ENCODE measurements at regions not wholly inside any gene's neighbourhood (a gene's known extent, or its start where the extent isn't known, plus 50 kb on each side); places are given as distances from the start of the nearest gene placed in this dataset.

DNA sequence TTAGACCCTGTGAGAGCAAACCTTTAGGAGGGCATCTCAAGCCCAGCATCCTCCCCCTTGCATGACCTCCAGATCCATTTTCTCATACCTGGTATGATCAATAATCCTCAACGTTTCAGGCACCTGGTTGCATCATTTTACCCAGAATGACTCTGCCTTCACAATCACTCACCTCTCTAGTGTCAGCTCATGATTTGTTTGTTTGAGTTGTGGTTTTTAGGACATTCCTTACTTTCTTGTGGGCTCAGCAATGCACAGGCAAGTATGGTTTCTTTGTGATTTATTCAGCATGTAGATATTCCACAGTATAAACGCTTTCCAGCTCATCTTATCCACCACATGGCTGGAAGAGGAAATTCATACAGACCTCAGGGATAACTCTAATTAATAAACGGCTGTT lies 93.6 kb upstream of the CPEB2 start:
- H3K27ac ChIP-seq (ENCODE audit: extremely low read depth, low read depth, low read length) = no peak overlapping the region
- H3K4me3 ChIP-seq (ENCODE audit: low read depth, low read length) = no peak overlapping the region
- H3K36me3 ChIP-seq (ENCODE audit: control insufficient read depth in 2 of 2, insufficient read depth in 1 of 2, low read length in 2 of 2) = no peaks in the 10 kb centered on the region
- ChIA-PET POLR2A (no interaction called here), CTCF (interaction anchor here (0.6 kb wide), 1 partner anchor 526 kb away, joined by 3 read pairs; no protein-coding TSS in a partner anchor)
- H3K4me1 ChIP-seq (ENCODE audit: control insufficient read depth, insufficient read depth, low read length) = no peaks in the 10 kb centered on the region; the same call in 1 of the 2 replicates
- H3K9me3 ChIP-seq (ENCODE audit: control insufficient read depth, insufficient read depth, low read depth, low read length) = no peaks in the 10 kb centered on the region
- TF ChIP-seq ZNF292 (tag by site-specific recombination; IDR thresholded peaks at IDR 0.05; ENCODE audit: borderline replicate concordance, low read depth) (no peak), KLF1 (tag by site-specific recombination; IDR thresholded peaks at IDR 0.05) (no peak), ZFHX2 (tag by site-specific recombination; conservative IDR thresholded peaks at IDR 0.05) (no peak), SETDB1 (IDR thresholded peaks at IDR 0.05; ENCODE audit: insufficient read length, low read length) (no peak), ZNF837 (tag by site-specific recombination; IDR thresholded peaks at IDR 0.05) (no peak), ZNF514 (tag by site-specific recombination; IDR thresholded peaks at IDR 0.05) (no peak), ZNF121 (tag by site-specific recombination; IDR thresholded peaks at IDR 0.05) (no peak), ZNF610 (tag by site-specific recombination; IDR thresholded peaks at IDR 0.05; ENCODE audit: borderline replicate concordance) (no peak), MEIS1 (CRISPR knock-in tag; IDR thresholded peaks at IDR 0.05; ENCODE audit: borderline replicate concordance) (no peak), HOXA7 (CRISPR knock-in tag; IDR thresholded peaks at IDR 0.05; ENCODE audit: borderline replicate concordance) (no peak), ZNF169 (tag by site-specific recombination; IDR thresholded peaks at IDR 0.05) (no peak), SALL2 (tag by site-specific recombination; IDR thresholded peaks at IDR 0.05; ENCODE audit: borderline replicate concordance) (no peak), ZNF664 (tag by site-specific recombination; IDR thresholded peaks at IDR 0.05) (no peak), ZNF747 (tag by site-specific recombination; IDR thresholded peaks at IDR 0.05) (no peak), ZNF48 (tag by site-specific recombination; IDR thresholded peaks at IDR 0.05) (no peak)
- TF ChIP-seq, protein P1, sequence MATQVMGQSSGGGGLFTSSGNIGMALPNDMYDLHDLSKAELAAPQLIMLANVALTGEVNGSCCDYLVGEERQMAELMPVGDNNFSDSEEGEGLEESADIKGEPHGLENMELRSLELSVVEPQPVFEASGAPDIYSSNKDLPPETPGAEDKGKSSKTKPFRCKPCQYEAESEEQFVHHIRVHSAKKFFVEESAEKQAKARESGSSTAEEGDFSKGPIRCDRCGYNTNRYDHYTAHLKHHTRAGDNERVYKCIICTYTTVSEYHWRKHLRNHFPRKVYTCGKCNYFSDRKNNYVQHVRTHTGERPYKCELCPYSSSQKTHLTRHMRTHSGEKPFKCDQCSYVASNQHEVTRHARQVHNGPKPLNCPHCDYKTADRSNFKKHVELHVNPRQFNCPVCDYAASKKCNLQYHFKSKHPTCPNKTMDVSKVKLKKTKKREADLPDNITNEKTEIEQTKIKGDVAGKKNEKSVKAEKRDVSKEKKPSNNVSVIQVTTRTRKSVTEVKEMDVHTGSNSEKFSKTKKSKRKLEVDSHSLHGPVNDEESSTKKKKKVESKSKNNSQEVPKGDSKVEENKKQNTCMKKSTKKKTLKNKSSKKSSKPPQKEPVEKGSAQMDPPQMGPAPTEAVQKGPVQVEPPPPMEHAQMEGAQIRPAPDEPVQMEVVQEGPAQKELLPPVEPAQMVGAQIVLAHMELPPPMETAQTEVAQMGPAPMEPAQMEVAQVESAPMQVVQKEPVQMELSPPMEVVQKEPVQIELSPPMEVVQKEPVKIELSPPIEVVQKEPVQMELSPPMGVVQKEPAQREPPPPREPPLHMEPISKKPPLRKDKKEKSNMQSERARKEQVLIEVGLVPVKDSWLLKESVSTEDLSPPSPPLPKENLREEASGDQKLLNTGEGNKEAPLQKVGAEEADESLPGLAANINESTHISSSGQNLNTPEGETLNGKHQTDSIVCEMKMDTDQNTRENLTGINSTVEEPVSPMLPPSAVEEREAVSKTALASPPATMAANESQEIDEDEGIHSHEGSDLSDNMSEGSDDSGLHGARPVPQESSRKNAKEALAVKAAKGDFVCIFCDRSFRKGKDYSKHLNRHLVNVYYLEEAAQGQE (tag by site-specific recombination; IDR thresholded peaks at IDR 0.05) = no peak

DNA sequence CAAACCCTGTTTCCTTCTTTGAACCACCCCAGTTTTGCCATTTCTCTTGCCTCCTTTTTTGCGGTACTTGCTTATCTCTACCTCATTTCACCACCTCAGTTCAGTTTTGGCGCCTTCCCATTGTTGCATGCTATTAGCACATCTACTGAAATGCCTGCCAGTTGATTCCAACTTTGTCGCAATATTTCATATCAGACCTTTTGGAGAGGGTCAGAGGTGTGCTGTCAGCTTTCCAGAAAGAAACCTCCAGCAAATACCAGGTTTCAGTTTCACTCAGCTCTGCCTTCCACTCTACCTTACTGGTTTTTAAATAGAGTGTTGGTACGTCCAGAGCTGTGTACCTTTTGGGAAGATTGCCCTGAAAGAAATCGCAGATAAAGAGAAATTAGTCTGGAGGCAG lies 91.9 kb upstream of the CPEB2 start:
- H3K4me3 ChIP-seq (ENCODE audit: low read depth, low read length) = no peak overlapping the region
- POLR2A ChIA-PET = no interaction called here
- CTCF ChIA-PET = no interaction called here
- TF ChIP-seq, protein P2, sequence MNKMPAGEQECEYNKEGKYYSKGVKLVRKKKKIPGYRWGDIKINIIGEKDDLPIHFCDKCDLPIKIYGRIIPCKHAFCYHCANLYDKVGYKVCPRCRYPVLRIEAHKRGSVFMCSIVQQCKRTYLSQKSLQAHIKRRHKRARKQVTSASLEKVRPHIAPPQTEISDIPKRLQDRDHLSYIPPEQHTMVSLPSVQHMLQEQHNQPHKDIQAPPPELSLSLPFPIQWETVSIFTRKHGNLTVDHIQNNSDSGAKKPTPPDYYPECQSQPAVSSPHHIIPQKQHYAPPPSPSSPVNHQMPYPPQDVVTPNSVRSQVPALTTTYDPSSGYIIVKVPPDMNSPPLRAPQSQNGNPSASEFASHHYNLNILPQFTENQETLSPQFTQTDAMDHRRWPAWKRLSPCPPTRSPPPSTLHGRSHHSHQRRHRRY (tag by site-specific recombination; IDR thresholded peaks at IDR 0.05) = no peak
- TF ChIP-seq ZBTB1 (tag by site-specific recombination; IDR thresholded peaks at IDR 0.05) (no peak), ZNF623 (tag by site-specific recombination; IDR thresholded peaks at IDR 0.05) (no peak), ZNF629 (tag by site-specific recombination; IDR thresholded peaks at IDR 0.05) (no peak), ZNF133 (tag by site-specific recombination; IDR thresholded peaks at IDR 0.05) (no peak), ZBTB8A (tag by site-specific recombination; IDR thresholded peaks at IDR 0.05) (no peak), ZNF660 (tag by site-specific recombination; IDR thresholded peaks at IDR 0.05) (no peak), ZNF768 (tag by site-specific recombination; IDR thresholded peaks at IDR 0.05) (no peak)
- TF ChIP-seq, protein P3, sequence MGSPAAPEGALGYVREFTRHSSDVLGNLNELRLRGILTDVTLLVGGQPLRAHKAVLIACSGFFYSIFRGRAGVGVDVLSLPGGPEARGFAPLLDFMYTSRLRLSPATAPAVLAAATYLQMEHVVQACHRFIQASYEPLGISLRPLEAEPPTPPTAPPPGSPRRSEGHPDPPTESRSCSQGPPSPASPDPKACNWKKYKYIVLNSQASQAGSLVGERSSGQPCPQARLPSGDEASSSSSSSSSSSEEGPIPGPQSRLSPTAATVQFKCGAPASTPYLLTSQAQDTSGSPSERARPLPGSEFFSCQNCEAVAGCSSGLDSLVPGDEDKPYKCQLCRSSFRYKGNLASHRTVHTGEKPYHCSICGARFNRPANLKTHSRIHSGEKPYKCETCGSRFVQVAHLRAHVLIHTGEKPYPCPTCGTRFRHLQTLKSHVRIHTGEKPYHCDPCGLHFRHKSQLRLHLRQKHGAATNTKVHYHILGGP (tag by site-specific recombination; IDR thresholded peaks at IDR 0.05) = no peak
- TF ChIP-seq, protein P4, sequence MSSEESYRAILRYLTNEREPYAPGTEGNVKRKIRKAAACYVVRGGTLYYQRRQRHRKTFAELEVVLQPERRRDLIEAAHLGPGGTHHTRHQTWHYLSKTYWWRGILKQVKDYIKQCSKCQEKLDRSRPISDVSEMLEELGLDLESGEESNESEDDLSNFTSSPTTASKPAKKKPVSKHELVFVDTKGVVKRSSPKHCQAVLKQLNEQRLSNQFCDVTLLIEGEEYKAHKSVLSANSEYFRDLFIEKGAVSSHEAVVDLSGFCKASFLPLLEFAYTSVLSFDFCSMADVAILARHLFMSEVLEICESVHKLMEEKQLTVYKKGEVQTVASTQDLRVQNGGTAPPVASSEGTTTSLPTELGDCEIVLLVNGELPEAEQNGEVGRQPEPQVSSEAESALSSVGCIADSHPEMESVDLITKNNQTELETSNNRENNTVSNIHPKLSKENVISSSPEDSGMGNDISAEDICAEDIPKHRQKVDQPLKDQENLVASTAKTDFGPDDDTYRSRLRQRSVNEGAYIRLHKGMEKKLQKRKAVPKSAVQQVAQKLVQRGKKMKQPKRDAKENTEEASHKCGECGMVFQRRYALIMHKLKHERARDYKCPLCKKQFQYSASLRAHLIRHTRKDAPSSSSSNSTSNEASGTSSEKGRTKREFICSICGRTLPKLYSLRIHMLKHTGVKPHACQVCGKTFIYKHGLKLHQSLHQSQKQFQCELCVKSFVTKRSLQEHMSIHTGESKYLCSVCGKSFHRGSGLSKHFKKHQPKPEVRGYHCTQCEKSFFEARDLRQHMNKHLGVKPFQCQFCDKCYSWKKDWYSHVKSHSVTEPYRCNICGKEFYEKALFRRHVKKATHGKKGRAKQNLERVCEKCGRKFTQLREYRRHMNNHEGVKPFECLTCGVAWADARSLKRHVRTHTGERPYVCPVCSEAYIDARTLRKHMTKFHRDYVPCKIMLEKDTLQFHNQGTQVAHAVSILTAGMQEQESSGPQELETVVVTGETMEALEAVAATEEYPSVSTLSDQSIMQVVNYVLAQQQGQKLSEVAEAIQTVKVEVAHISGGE (tag by site-specific recombination; conservative IDR thresholded peaks at IDR 0.05; ENCODE audit: low read depth) = no peak
- TF ChIP-seq, protein P5, sequence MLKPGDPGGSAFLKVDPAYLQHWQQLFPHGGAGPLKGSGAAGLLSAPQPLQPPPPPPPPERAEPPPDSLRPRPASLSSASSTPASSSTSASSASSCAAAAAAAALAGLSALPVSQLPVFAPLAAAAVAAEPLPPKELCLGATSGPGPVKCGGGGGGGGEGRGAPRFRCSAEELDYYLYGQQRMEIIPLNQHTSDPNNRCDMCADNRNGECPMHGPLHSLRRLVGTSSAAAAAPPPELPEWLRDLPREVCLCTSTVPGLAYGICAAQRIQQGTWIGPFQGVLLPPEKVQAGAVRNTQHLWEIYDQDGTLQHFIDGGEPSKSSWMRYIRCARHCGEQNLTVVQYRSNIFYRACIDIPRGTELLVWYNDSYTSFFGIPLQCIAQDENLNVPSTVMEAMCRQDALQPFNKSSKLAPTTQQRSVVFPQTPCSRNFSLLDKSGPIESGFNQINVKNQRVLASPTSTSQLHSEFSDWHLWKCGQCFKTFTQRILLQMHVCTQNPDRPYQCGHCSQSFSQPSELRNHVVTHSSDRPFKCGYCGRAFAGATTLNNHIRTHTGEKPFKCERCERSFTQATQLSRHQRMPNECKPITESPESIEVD (tag by site-specific recombination; IDR thresholded peaks at IDR 0.05) = no peak

More for the DNA sequence above, 91.9 kb upstream of the CPEB2 start:
- no peaks in the 10 kb centered on the region; the same call in 1 of the 2 replicates for H3K4me1 ChIP-seq (ENCODE audit: control insufficient read depth, insufficient read depth, low read length)
- H3K36me3 ChIP-seq (ENCODE audit: control insufficient read depth in 2 of 2, insufficient read depth in 1 of 2, low read length in 2 of 2) = no peaks in the 10 kb centered on the region
- no peaks in the 10 kb centered on the region for H3K9me3 ChIP-seq (ENCODE audit: control insufficient read depth, insufficient read depth, low read depth, low read length)
- no peak overlapping the region for H3K27ac ChIP-seq (ENCODE audit: extremely low read depth, low read depth, low read length)

Data from HEK293 (cell line).